GM19025 (cell line): ENCODE measurements at regions not wholly inside any gene's neighbourhood (a gene's known extent, or its start where the extent isn't known, plus 50 kb on each side); places are given as distances from the start of the nearest gene placed in this dataset.

Experiments used
- ATAC-seq: cut with Tn5 transposase; IDR thresholded peaks from one replicate; pipeline ENCODE4 v1.9.1; 2021; ENCODE audit warnings: mild to moderate bottlenecking, low read depth, moderate library complexity; ENCODE audit not compliant: unreplicated experiment

DNA sequence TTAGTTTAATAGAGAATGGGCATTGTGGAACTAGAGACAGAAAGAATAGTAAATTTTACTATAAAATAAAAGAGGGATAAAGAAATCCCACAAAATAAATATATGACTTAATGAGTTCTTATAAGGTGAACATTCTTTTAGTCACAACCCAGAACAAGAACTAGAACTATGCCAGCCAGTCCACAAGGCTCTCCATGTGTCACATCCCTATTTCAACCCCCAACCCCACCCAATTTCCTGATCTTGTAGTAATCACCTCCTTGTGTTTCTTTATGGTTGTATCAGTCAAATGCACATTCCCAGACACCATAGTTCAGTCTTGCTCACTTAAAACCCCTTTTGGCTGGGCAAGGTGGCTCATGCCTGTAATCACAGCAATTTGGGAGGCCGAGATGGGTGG lies 662.3 kb upstream of the CAMK1G start:
- no peak for ATAC-seq

DNA sequence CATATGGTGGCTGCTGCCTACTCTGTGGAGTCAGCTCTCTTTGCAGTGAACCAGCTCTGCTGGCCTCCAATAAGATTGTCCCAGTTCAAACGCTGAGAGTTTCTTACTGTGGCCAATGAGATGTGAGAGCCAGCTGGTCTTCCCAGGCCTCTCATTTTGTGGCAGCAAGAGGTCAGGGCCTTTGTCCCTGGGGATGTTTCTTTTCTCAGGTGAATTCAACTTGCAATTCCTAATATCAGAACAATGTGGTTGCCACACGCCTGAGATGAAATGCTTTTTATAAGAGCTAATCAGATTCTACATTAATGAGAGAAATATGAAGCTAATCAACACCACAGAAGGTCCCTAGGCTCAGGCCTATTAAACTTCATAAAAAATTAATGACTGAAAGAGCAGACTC lies 660.1 kb upstream of the CAMK1G start:
- no peak for ATAC-seq

DNA sequence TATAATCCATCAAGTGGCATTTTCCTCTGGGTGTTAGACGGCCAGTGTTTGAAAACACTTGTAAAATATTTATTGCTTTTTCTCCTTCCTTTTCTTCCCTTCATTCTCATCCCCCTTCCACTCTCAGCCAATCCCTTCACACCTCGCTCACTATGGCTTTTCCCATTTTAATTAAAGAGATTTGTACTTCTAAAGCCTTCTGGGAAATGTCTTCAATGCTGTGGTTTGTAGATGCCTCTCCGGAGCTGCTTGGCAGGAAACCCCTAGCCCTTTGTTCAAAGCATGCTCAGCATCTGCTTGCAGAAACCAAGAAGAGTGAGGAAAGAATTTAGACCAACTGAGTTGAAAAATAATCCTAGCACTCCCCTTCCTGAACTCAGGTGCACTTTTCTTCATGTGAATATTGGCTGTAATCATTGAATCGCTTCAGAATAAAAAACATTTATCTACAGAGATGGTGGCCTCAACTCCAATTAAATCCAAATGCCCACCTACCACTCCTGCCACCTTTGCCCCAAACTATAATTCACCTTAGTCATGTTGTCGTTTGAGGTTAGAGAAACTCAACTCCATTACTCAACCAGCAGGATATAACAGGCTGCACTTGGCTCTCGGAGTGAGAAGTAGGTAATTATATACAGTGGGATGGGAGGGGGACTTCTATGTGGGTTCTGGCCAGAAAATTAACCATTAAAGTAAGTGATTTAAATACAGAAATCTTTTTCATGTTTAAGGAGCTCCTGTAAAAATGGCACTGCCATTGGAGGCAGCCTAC lies 659.4 kb upstream of the CAMK1G start:
- no peak for ATAC-seq

DNA sequence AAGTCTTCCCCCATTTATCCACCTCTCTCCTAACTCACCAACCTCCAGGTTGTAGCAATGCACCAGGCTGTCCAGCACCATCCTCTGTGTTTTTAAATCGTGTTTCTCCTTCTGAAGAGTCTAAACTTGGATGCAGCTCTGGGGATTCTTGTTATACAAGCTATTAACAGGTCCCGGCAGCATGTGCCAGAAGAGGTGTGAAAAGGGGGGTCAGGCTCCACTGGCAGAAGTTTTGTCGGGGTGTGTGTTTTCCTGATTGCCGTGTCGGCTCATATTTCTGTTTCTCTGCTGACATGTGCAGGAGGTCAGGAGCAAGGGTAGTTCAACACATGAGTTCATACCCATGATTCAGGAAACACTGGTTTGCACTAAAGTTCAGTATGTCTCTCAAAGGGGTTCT lies 658.6 kb upstream of the CAMK1G start:
- ATAC-seq: no peak

DNA sequence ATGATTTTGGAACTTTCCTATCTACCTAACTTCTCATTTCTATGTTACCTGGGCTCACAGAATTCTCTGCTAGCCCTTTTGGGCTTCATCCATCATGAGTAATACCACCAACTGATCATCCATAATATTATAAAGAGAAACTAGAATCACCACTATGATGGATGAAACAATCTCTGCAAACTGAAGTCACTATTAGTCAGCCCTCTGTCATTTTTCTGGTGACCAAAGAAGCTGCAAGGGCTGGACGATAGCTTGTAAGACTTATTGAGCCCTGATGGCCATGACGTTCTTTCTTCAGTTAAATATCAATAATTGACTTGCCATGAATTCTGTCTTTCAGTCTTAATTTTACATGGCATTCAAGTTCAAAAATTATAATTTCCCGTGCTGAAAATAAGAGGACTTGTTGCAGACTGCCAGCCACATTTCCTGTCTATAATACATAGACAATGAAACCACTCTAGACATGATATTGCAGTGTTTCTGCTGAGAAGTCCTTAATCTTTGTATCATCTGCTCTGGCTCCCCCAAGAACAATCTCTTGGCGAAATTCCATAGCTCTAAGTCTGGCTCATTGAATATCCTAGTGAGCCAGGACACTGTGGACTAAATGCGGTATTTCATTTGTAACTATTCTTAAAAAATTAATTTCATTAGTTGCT lies 655.0 kb upstream of the CAMK1G start:
- ATAC-seq: no peak

DNA sequence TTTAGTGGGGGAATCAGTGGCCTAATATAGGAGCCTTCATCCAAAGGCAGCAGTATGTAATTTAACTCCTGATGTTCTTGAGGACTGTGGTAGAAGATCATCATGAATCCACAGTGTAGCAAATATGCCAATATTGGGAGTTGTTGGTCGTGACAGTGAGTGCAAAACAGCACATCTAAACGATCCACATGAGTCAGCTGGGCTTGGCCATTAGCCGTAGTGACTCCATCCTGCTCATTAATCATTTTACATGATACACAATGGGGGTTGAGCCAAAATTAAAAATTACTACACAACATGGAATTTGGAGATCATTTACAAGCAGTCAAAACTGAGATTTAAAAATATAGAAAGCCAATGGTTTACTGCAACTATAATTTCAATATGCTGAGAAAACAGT lies 653.9 kb upstream of the CAMK1G start:
- ATAC-seq: no peak

DNA sequence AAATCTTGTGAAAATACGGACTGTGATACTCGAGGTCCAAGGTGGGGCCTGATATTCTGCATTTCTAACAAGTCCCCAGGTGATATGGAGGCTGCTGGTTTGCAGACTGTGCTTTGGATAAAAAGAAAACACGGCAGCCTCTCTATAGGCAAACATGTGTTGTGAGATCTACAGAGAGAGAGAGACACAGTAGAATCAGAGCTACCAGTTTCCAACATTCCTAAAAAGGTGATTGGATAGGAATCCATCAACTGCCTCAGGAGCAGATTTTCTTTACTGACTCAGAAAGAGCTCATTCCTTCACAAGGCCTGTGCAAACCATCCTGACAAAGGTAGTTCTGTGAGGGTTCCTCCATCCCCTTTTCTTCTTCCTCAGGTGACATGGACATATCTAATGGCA lies 651.6 kb upstream of the CAMK1G start:
- no peak for ATAC-seq

DNA sequence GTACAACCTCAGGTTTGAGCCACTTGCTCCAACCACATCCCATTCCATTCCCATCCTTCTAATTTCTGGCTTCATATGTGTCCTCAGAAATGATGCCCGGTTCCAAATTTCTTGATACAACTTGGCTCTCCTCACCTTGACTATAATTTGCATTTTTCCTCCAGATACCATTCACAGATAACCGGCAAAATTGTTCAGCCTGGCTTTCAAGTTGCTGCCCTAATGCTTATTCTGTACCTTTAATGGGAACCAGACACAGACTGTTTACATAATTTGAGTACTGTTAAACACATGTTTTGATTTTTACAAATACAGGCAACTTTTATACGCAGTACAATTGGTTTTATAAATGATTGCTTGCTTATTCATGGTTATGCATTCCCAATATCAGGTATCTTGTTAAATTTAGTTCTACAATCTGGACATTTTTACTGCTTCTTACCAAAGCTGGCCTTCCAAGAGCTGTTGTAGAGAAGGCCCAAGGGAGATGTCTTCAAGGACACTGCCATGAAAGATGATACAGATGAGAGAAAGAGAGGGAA lies 649.5 kb upstream of the CAMK1G start:
- ATAC-seq: no peak

DNA sequence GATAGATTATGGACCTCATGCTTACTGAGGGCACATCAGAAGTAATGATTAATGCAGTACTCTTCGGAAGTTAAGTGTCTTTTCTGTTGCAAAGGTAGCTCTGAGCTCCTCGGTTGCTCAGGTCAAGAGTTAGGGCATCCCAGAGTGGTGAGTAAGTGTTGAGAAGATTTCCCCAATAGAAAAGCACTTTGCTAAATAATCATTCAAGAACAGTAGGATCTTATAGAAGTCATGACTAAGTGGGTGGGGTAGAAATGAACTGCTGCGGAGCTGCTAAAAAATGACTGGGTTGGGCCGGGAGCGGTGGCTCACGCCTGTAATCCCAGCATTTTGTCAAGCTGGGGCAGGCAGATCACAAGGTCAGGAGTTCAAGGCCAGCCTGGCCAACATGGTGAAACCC lies 648.6 kb upstream of the CAMK1G start:
- ATAC-seq: no peak

DNA sequence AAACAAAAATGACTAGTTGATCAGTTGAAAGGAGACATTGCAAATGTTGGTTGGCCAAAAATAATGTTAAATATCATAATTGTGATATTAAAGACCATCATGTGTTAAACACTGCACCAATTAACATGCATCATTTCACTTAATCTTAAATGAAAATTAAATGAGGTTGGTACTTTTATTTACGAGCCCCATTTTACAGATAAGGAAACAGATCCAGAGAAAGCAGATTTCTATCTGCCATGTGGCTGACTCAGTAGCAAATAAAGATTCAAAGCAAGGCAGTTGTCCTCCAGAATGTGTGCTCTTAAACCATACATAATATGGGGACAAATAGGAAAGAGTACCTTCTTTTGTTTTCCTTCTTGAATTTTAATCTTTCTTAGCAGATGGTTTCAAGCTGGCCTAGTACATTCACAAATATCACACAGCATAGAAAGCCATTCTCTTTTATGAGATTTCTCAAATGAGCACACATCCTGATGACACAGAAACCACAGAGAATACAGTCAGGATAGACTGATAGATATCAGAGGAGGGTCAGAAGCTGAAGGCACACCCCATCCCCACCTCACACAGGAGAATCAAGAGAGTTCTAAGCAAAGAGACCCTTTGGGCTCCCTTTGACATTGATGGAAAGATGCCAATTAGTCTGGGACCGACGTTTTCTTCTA lies 647.9 kb upstream of the CAMK1G start:
- no peak for ATAC-seq

DNA sequence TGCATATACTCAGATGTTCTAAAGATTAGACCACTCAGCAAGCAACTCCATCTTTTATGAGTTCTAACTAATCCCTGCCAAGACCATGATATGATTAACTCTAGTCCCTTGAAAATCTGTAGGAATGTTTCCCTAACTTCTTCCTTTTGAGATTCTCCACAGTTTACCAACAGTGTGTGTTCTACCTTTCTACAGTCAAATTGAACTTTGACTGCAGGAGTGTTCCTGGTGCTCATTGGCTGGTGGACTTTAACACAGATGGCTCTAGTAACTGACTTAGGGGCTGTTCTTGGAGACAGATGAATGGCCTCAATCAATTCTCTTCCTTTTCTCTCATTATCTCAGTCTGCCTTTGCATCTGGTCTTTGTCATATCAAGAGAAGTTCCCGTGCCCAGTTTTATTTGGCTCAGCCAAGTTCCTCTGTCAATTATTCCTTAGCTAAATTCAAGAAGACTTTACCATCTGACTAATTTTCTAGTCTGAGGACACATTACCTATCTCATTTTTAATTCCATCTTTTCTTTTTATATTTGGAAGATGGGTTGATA lies 643.9 kb upstream of the CAMK1G start:
- ATAC-seq: no peak

DNA sequence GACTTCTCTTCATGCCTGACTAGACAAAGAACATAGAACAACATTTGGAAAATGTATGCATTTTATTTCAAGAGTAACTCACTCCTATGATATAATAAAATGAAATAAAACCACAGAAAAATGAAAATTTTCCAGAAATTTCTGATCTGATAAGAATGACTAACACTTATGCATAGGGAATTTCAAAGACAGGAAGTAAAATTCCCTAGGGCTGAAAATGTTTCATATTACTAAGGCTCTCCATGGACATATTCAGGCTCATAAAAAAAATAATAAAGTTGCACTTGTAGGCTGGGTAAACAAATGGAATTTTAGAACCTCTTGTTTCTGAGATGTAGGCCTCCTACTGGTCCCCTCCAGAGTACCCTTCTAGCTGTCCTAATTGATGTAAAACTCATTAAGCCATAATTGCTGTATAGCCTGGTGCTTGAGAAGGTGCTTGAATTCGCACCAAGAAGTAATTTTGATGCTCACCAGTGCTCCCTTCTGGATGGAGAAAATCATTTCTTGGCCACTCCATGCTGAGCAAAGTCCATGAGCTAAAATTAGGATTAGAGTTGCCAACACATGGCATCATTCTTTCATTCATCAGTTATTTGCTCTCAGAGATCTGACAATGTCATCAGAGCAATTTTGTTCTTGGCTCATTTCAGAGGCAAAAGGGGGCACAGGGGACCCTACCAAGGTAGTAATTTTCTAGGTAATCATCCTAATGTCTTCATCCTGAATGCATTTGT lies 641.0 kb upstream of the CAMK1G start:
- no peak for ATAC-seq

DNA sequence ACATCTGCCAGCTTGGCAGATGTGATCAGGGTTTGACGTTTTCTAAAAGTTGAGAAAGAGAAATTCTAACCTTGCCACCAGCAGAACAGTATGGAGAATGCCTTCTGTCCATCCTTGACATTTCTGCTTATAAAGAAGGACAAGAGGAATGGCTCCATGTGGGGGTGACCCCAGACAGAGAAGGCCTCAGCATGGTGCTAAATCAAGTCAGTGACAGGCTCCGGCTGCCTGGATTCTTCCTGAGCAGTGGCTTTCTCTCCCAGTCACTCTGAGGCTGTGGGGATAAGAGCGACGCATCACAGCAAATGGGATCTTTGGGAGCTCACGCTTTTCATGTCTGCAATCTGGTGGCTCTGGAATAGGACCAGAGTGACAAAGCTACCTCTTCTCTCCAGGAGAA lies 640.2 kb upstream of the CAMK1G start:
- no peak for ATAC-seq

DNA sequence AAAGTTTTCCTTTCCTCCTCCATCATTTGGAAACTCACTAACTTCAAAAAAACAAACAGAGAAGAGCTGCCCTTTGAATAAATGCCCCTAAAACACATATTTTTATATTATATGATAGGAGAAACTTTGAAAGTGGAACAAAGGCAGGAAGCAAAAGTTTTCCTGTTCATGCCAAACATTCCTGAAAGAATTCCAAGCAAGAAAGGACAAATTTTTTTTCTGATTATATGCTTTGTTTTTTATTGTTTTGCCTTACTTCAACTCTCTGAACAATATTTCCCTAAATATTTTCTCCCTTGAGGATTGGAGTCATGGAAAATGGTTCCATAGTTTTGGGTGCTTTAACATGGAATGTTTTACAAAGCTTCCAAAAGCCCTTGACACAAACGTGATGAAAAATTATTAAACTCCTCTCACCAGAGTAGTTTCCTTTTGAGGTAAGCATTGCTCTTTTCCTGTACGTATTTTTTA lies 638.5 kb upstream of the CAMK1G start:
- ATAC-seq: no peak

DNA sequence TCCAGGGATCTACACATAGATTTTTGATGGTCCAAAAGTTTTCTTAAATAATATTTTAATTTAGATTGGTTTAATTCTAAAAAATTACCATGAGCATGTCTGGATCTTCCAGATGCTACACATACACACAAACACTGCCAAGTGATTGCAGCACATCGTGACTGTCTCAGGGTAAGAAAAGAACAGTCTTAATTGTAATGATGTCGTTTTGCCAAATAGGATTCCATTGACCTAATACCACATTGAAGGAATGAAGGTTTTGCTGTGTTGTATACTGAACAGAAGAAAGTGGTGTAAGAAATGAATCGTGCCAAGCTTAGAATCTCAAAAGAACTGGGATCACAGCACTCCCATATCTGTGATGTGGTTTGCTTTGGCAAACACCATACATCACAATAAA lies 633.3 kb upstream of the CAMK1G start:
- ATAC-seq: no peak

DNA sequence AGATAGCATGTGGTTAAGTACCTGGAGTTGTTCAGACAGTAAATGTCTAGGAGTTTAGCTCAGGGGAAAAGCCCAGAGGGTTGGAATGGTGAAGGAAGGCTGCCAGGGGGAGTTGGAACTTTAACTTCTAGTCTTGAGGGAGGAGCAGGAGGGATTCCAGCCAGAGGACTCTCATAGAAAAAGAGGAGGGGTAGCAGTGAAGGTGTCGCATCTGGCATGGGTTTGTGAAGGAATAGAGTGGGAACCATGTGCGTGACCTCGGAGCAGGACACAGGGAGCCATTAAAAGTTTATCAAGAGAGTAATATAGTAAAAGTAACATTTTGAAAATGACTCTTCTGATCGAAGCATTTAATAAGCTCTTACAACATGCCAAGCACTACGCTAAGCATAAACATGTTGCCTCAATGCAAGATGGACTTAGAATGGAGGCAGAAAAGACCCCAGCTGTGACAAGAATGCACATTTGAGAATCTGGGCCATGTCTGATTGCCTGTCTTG lies 632.4 kb upstream of the CAMK1G start:
- ATAC-seq: no peak

DNA sequence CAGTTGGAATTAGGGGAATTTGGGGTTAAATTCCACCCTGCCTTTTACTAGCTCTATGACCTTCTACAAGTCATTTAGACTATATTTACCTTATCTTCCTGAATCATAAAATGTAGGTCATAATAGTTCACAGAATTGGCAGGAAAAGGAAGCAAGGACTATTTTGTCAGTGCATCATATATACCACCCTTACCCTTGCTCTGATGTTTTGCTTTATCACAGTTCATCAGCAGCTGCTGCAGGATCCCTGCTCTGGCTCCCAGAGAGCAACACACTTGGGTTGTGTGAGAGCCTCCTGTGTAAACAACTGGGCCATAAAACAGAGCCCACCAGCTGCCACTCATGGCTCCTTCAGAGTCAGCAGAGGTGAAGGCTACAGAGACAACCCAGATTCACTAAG lies 631.6 kb upstream of the CAMK1G start:
- ATAC-seq: no peak

DNA sequence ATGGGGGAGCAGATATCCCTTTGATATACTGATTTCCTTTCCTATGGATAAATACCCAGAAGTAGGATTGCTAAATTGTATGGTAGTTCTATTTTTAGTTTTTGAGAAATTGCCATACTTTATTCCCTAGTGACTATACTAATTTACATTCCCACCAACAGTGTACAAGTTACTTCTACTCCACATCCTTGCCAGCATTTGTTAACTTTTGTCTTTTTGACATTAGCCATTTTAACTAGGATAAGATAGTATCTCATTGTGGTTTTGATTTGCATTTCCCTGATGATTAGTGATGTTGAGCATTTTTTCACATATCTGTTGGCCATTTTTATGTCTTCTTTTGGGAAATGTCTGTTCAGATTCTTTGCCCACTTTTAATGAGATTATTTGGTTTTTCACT lies 620.6 kb upstream of the CAMK1G start:
- ATAC-seq: no peak

DNA sequence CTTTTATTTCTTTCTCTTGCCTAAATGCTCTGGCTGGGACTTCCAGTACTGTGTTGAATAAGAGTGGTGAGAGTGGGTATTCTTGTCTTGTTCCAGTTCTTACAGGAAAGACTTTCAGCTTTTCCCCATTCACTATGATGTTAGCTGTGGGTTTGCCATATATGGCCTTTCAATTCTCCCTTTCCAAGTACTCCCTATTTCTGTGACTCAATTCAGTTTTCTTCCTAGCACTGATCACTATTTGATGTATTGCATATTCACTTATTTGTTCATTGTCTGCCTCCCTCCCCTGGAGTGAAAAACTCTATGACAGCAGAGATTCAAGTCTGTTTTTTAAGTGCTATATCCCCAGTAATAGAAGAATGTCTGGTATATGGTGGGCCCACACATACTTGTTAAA lies 618.2 kb upstream of the CAMK1G start:
- no peak for ATAC-seq

DNA sequence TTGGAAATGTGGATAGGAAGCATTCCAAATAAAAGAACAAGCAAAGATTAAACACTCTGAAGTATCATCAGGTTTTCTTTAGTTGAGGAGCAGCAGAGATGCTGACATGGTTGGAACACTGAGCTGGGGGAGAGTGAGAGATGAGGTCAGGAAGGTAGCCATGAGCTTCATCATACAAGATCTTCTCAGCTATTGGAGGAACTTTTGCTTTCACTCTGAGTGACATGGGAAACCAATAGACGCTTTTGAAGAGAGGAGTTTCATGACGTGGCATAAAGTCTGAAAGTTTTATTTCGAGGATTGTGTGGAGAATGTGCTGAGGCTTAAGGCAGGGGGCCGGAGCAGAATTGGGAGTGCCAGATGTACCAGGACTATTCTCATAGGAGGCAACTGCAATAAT lies 616.2 kb upstream of the CAMK1G start:
- ATAC-seq: no peak
